ENCODE measurements at regions not wholly inside any gene's neighbourhood (a gene's known extent, or its start where the extent isn't known, plus 50 kb on each side); places are given as distances from the start of the nearest gene placed in this dataset.
A peak's percentile ranks its signal among the peaks of the same experiment; 100 is the strongest.

DNA sequence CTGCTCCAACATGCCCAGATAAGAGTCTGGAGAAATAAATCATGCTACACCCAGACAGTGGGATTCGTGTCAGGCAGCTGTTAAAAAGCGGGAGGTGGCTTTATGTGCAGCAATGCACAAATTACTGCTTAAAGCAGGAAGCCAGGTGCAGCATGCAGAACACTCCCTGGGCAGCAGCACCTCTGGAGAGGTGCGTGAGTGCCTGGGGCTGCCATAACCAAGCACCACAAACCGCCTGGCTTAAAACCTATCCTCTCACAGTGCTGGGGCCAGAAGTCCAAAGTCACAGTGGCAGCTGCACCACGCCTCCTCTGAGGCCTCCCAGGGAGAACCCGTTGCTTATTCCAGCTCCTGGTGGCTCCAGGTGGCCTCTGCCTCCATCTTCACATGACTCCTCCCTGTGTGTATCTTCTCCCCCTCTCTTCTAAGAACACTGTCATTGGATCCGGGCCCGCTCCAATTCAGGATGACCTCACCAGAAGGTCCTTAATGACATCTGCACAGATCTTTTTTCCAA lies 115.6 kb downstream of the SIK1 start:
- TF ChIP-seq, protein P1, sequence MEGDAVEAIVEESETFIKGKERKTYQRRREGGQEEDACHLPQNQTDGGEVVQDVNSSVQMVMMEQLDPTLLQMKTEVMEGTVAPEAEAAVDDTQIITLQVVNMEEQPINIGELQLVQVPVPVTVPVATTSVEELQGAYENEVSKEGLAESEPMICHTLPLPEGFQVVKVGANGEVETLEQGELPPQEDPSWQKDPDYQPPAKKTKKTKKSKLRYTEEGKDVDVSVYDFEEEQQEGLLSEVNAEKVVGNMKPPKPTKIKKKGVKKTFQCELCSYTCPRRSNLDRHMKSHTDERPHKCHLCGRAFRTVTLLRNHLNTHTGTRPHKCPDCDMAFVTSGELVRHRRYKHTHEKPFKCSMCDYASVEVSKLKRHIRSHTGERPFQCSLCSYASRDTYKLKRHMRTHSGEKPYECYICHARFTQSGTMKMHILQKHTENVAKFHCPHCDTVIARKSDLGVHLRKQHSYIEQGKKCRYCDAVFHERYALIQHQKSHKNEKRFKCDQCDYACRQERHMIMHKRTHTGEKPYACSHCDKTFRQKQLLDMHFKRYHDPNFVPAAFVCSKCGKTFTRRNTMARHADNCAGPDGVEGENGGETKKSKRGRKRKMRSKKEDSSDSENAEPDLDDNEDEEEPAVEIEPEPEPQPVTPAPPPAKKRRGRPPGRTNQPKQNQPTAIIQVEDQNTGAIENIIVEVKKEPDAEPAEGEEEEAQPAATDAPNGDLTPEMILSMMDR (IDR thresholded peaks at IDR 0.05): no peak
- TF ChIP-seq EP300 (IDR thresholded peaks at IDR 0.05) (no peak), POLR2AphosphoS5 (IDR thresholded peaks at IDR 0.05) (no peak), POLR2A (IDR thresholded peaks at IDR 0.05) (no peak)
- Histone ChIP-seq H3K27ac (peak overlapping the region; percentile 47), H3K27me3 (peaks cover 6% of the 10 kb centered on the region), H3K4me1 (peaks cover 44% of the 10 kb centered on the region), H3K4me3 (no peak overlapping the region), H3K9me3 (no peaks in the 10 kb centered on the region), H3K36me3 (no peaks in the 10 kb centered on the region)
- DNase-seq (ENCODE audit: low spot score in 2 of 2): no peak
- WGBS: 64% methylated on average over 7 of the region's 8 CpGs

DNA sequence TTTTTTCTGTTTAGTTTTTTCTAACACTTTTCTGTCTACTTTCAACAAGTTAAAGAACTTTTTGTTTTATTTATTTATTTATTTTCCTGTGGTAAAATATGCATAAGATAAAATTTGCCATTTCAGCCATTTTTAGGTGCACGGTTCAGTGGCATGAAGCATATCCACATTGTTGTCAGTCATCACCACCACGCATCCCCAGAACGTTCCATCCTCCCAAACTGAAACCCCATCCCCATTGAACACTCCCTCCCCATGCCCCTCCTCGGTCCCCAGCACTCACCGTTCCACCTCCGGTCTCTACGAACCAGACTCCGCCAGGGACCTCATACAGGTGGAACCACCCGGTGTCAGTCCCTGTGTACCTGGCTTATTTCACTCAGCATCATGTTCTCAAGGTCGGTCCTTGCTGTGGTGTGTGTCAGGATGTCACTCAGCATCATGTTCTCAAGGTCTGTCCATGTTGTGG lies 118.1 kb downstream of the SIK1 start:
- no peak overlapping the region for H3K27ac ChIP-seq
- H3K9me3 ChIP-seq: no peaks in the 10 kb centered on the region
- peak in 1 of 2 donors; percentile 55 for DNase-seq (ENCODE audit: low spot score in 2 of 2)
- TF ChIP-seq, protein P1 (IDR thresholded peaks at IDR 0.05): no peak
- TF ChIP-seq POLR2AphosphoS5 (IDR thresholded peaks at IDR 0.05) (no peak), EP300 (IDR thresholded peaks at IDR 0.05) (no peak), POLR2A (IDR thresholded peaks at IDR 0.05) (no peak)
- H3K4me1 ChIP-seq: peaks cover 57% of the 10 kb centered on the region
- no peaks in the 10 kb centered on the region for H3K36me3 ChIP-seq
- 86% methylated on average over 10 of the region's 10 CpGs for WGBS
- H3K27me3 ChIP-seq: peaks cover 3% of the 10 kb centered on the region
- H3K4me3 ChIP-seq: no peak overlapping the region

DNA sequence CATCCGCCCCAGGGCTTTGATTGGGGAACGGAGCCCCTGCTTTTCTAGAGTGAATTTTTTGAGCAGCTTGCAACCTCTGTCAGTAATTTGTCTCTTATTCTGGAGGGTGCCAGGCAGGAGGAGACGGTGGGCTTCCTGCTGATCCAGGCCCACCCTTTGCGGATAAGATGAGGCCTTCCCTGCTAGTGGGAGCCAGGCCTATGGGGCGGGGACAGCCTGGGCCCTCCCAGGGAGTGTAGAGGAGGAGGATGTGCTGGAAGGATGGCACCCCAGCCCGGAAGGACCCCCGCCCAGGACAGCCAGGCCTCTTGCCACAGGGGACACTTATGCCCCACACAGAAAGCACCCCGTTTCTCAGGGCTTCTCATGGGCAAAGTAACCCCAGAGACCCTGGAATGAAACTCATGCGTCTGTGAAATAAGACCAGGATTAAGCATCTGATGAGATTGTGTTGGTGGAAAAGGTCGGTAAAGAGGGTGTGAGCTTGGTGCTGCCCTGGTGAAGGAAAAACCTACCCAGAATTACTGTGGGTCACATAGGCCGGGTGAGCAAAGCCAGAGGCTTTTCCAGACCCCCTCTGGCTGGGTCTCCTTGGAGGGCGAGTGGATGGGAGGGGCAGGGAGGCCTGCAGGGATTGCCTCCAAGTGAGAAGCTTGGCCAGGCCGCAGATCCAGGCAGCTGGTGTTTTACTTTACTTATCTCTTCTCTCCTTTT lies 118.7 kb downstream of the SIK1 start:
- Histone ChIP-seq H3K36me3 (no peaks in the 10 kb centered on the region), H3K27ac (peak overlapping the region; percentile 77), H3K4me1 (peaks cover 63% of the 10 kb centered on the region), H3K9me3 (no peaks in the 10 kb centered on the region), H3K27me3 (peaks cover 3% of the 10 kb centered on the region), H3K4me3 (no peak overlapping the region)
- peak in 1 of 2 donors; percentile 42 for DNase-seq (ENCODE audit: low spot score in 2 of 2)
- no peak for TF ChIP-seq EP300 (IDR thresholded peaks at IDR 0.05)
- no peak for TF ChIP-seq POLR2A (IDR thresholded peaks at IDR 0.05)
- no peak for TF ChIP-seq POLR2AphosphoS5 (IDR thresholded peaks at IDR 0.05)
- TF ChIP-seq, protein P1 (IDR thresholded peaks at IDR 0.05): no peak
- whole genome bisulfite sequencing: 81% methylated on average over 13 of the region's 13 CpGs

DNA sequence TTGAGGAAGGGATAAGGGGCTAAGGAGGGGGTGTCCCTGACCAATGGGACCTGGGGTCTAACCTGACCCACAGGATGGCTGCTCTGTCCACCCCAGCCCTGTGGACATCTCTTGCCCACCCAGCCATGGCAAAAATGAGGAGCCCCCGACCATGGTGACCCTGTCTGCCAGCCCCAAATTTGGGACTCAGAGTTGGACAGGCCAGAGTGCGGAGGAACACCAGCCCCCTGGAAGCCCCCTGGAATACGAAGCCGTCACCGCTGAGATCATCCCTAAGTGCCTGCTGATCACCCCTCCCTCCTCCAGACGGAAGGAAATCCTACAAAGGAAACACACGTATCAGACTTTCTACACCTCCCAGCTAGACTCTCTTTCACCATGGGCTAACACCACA lies 119.3 kb downstream of the SIK1 start:
- TF ChIP-seq POLR2A (IDR thresholded peaks at IDR 0.05) (no peak), EP300 (IDR thresholded peaks at IDR 0.05) (no peak), POLR2AphosphoS5 (IDR thresholded peaks at IDR 0.05) (no peak)
- TF ChIP-seq, protein P1 (IDR thresholded peaks at IDR 0.05): no peak
- H3K4me1 ChIP-seq: peaks cover 63% of the 10 kb centered on the region
- peaks cover 3% of the 10 kb centered on the region for H3K27me3 ChIP-seq
- DNase-seq (ENCODE audit: low spot score in 2 of 2): peak in 1 of 2 donors; percentile 62
- no peak overlapping the region for H3K4me3 ChIP-seq
- 84% methylated on average over 7 of the region's 7 CpGs for WGBS
- H3K27ac ChIP-seq: peak overlapping the region; percentile 77
- no peaks in the 10 kb centered on the region for H3K36me3 ChIP-seq
- H3K9me3 ChIP-seq: no peaks in the 10 kb centered on the region

DNA sequence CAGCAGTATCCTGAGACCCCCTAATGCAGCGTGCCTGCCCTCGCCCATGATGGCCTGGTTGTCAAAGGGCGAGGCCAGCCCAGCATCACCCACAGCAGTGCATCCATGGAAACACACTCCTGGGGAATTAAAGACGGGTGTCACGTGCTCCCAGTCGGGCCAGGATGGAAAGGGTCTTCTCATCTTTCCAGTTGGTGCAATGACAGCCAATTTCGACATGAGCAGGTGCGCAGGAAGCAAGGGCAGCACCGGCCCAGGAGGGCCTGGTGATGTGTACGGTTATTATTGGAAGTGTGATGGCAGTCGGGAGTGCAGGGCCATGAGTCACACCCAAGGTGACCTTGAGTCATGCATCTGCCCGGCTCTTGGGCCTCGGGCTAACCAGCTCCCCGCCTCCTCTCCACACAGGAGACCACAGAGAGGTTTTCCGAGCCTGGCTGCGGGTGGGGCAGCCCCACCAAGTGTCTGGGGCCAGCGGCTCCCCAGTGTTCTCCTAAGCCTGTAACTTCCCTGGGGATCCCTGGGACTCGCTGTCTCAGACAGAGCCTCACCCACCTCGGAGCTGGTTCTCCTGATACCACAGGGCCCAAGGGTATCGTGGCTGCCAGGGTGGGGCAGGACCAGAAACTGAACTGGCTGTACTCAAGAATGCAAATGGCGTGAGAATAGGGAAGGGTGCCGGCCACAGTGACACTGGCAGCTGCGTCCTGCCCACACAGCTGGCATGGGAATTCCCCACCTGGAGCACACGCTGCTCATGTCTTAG lies 119.8 kb downstream of the SIK1 start:
- H3K27me3 ChIP-seq: peaks cover 3% of the 10 kb centered on the region
- TF ChIP-seq, protein P1 (IDR thresholded peaks at IDR 0.05): no peak
- TF ChIP-seq POLR2AphosphoS5 (IDR thresholded peaks at IDR 0.05): peak in 1 of 3 donors; percentile 20
- peak in 1 of 2 donors; percentile 72 for DNase-seq (ENCODE audit: low spot score in 2 of 2)
- H3K4me3 ChIP-seq: no peak overlapping the region
- 54% methylated on average over 15 of the region's 24 CpGs for WGBS
- H3K4me1 ChIP-seq: peaks cover 63% of the 10 kb centered on the region
- H3K27ac ChIP-seq: peak overlapping the region; percentile 77
- H3K9me3 ChIP-seq: no peaks in the 10 kb centered on the region
- no peaks in the 10 kb centered on the region for H3K36me3 ChIP-seq
